ENCODE measurements at regions not wholly inside any gene's neighbourhood (a gene's known extent, or its start where the extent isn't known, plus 50 kb on each side); places are given as distances from the start of the nearest gene placed in this dataset.

DNA sequence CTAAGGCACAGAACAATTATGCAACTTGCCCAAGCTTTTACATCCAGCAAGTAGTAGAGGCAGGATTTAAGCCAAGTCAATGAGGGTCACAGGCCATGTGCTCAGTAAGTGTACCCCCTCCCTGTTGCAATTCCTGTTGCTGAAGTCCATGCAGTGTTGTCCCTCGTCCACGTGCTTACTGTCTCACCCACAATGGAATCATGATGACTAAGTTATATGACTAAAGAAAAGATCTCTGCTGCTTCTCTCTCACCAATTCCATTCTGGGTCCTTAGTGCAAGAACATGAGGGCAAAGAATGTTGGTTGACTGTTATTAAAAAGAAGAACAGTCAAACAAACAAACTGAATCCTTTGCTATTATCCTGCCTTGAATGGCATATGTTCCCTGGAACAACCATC, 233.6 kb upstream of the SLC24A2 start:
- Histone ChIP-seq H3K27ac (replicated peaks; ENCODE audit: low read length) (no peak overlapping the region), H3K23ac (ENCODE audit: low read depth, low read length, poor library complexity) (no peak overlapping the region), H3K9ac (ENCODE audit: low read depth, low read length, poor library complexity) (no peak overlapping the region), H2AK5ac (ENCODE audit: low read depth, low read length) (no peak overlapping the region), H3K4me1 (ENCODE audit: control insufficient read depth in 2 of 2, insufficient read depth in 1 of 2, low read depth in 1 of 2, low read length in 2 of 2) (no peaks in the 10 kb centered on the region), H3K79me1 (ENCODE audit: low read depth, low read length) (no peaks in the 10 kb centered on the region), H3K36me3 (replicated peaks in 1 of 2; ENCODE audit: control insufficient read depth in 2 of 2, insufficient read depth in 2 of 2, low read length in 2 of 2) (no peaks in the 10 kb centered on the region), H4K8ac (ENCODE audit: low read depth, low read length) (no peak overlapping the region), H3K9me3 (replicated peaks in 1 of 2; ENCODE audit: control insufficient read depth in 2 of 2, insufficient read depth in 1 of 2, low read depth in 1 of 2, low read length in 2 of 2) (no peaks in the 10 kb centered on the region), H4K91ac (ENCODE audit: low read depth, low read length, poor library complexity) (no peak overlapping the region), H2BK5ac (ENCODE audit: low read length) (no peak overlapping the region), H3K4ac (ENCODE audit: low read length) (no peak overlapping the region), H3K27me3 (ENCODE audit: control insufficient read depth in 3 of 3, insufficient read depth in 3 of 3, low read depth in 1 of 3, low read length in 3 of 3) (no peaks in the 10 kb centered on the region), H2BK12ac (ENCODE audit: low read length) (no peak overlapping the region), H2BK15ac (ENCODE audit: low read length) (no peak overlapping the region), H3K4me2 (ENCODE audit: insufficient read depth, low read length, poor library complexity, severe bottlenecking) (no peak overlapping the region), H3K14ac (ENCODE audit: low read length) (no peak overlapping the region), H2AFZ (ENCODE audit: low read length) (no peak overlapping the region), H2BK120ac (ENCODE audit: low read depth, low read length) (no peak overlapping the region), H3K18ac (ENCODE audit: low read length) (no peak overlapping the region), H3K4me3 (ENCODE audit: low read length in 2 of 2) (no peak overlapping the region)
- WGBS, 2 donors (ENCODE audit: extremely low coverage in 2 of 2, insufficient read length in 2 of 2, insufficient replicate concordance in 1 of 2): no CpG with 5 or more reads among the region's 2 CpGs
- no peak for DNase-seq (ENCODE audit: low spot score)

DNA sequence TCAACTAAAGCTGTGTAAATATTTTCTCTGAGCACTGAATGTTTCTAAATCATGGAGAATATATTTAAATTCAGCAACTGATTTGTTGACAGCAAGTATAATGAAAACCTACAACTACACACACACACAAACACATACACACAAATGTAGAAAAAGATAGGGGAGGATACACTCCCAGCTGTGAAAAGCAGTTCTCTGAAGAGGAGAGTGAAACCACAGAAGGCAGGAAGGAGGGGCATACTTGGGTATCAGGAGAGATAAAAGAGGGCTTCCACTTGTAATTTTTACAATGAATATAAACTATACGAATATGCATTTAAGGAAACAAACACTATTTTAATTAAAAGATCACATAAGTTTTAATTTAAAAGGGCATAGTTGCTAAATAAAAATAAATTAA, 227.8 kb upstream of the SLC24A2 start:
- no peak overlapping the region for H3K4me3 ChIP-seq (ENCODE audit: low read length in 2 of 2)
- no peaks in the 10 kb centered on the region for H3K79me1 ChIP-seq (ENCODE audit: low read depth, low read length)
- H2BK120ac ChIP-seq (ENCODE audit: low read depth, low read length): no peak overlapping the region
- H4K91ac ChIP-seq (ENCODE audit: low read depth, low read length, poor library complexity): no peak overlapping the region
- H3K36me3 ChIP-seq (replicated peaks in 1 of 2; ENCODE audit: control insufficient read depth in 2 of 2, insufficient read depth in 2 of 2, low read length in 2 of 2): no peaks in the 10 kb centered on the region
- no peaks in the 10 kb centered on the region for H3K4me1 ChIP-seq (ENCODE audit: control insufficient read depth in 2 of 2, insufficient read depth in 1 of 2, low read depth in 1 of 2, low read length in 2 of 2)
- no peak overlapping the region for H2AFZ ChIP-seq (ENCODE audit: low read length)
- H2BK15ac ChIP-seq (ENCODE audit: low read length): no peak overlapping the region
- DNase-seq (ENCODE audit: low spot score): no peak
- no peak overlapping the region for H3K4me2 ChIP-seq (ENCODE audit: insufficient read depth, low read length, poor library complexity, severe bottlenecking)
- H3K9me3 ChIP-seq (replicated peaks in 1 of 2; ENCODE audit: control insufficient read depth in 2 of 2, insufficient read depth in 1 of 2, low read depth in 1 of 2, low read length in 2 of 2): no peaks in the 10 kb centered on the region
- H3K23ac ChIP-seq (ENCODE audit: low read depth, low read length, poor library complexity): no peak overlapping the region
- H3K27ac ChIP-seq (replicated peaks; ENCODE audit: low read length): no peak overlapping the region
- no peaks in the 10 kb centered on the region for H3K27me3 ChIP-seq (ENCODE audit: control insufficient read depth in 3 of 3, insufficient read depth in 3 of 3, low read depth in 1 of 3, low read length in 3 of 3)
- H3K4ac ChIP-seq (ENCODE audit: low read length): no peak overlapping the region
- no peak overlapping the region for H2BK5ac ChIP-seq (ENCODE audit: low read length)
- H4K8ac ChIP-seq (ENCODE audit: low read depth, low read length): no peak overlapping the region
- no CpG with 5 or more reads among the region's 1 CpG for WGBS, 2 donors (ENCODE audit: extremely low coverage in 2 of 2, insufficient read length in 2 of 2, insufficient replicate concordance in 1 of 2)
- no peak overlapping the region for H2BK12ac ChIP-seq (ENCODE audit: low read length)
- H3K14ac ChIP-seq (ENCODE audit: low read length): no peak overlapping the region
- no peak overlapping the region for H3K9ac ChIP-seq (ENCODE audit: low read depth, low read length, poor library complexity)
- no peak overlapping the region for H3K18ac ChIP-seq (ENCODE audit: low read length)
- no peak overlapping the region for H2AK5ac ChIP-seq (ENCODE audit: low read depth, low read length)

DNA sequence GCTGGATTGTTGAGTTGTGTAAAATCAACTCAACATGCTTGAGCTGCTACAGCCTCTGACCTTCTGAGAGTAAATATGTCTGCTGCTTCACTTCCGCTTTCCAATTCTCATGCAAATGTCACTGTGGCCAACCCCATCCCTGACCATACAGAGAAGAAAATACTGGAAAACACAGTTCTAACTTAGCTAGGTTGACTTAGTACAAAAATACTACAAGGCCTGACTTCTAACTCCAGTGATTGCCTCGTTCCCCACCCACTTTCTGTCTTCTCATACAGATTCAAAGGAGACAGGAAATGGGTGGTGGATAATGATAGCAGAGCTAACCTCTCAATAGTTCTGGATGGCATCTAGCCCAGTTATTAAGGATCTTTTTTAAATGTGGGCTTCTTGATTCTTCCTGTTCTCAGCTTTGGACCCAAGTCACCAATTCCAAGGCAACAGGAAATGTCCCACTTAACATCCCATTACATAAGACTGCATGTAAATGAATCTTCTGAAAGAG, 226.6 kb upstream of the SLC24A2 start:
- no peak overlapping the region for H3K9ac ChIP-seq (ENCODE audit: low read depth, low read length, poor library complexity)
- no peaks in the 10 kb centered on the region for H3K27me3 ChIP-seq (ENCODE audit: control insufficient read depth in 3 of 3, insufficient read depth in 3 of 3, low read depth in 1 of 3, low read length in 3 of 3)
- DNase-seq (ENCODE audit: low spot score): no peak
- no peak overlapping the region for H2BK12ac ChIP-seq (ENCODE audit: low read length)
- no peak overlapping the region for H2AK5ac ChIP-seq (ENCODE audit: low read depth, low read length)
- H2BK5ac ChIP-seq (ENCODE audit: low read length): no peak overlapping the region
- no peak overlapping the region for H3K23ac ChIP-seq (ENCODE audit: low read depth, low read length, poor library complexity)
- no peak overlapping the region for H3K14ac ChIP-seq (ENCODE audit: low read length)
- H2BK120ac ChIP-seq (ENCODE audit: low read depth, low read length): no peak overlapping the region
- no peak overlapping the region for H4K8ac ChIP-seq (ENCODE audit: low read depth, low read length)
- no peaks in the 10 kb centered on the region for H3K36me3 ChIP-seq (replicated peaks in 1 of 2; ENCODE audit: control insufficient read depth in 2 of 2, insufficient read depth in 2 of 2, low read length in 2 of 2)
- H3K79me1 ChIP-seq (ENCODE audit: low read depth, low read length): no peaks in the 10 kb centered on the region
- no peak overlapping the region for H2BK15ac ChIP-seq (ENCODE audit: low read length)
- no peaks in the 10 kb centered on the region for H3K9me3 ChIP-seq (replicated peaks in 1 of 2; ENCODE audit: control insufficient read depth in 2 of 2, insufficient read depth in 1 of 2, low read depth in 1 of 2, low read length in 2 of 2)
- H2AFZ ChIP-seq (ENCODE audit: low read length): peak overlapping the region; percentile 34
- H3K4ac ChIP-seq (ENCODE audit: low read length): no peak overlapping the region
- H3K18ac ChIP-seq (ENCODE audit: low read length): no peak overlapping the region
- no peaks in the 10 kb centered on the region for H3K4me1 ChIP-seq (ENCODE audit: control insufficient read depth in 2 of 2, insufficient read depth in 1 of 2, low read depth in 1 of 2, low read length in 2 of 2)
- H3K4me2 ChIP-seq (ENCODE audit: insufficient read depth, low read length, poor library complexity, severe bottlenecking): no peak overlapping the region
- no peak overlapping the region for H4K91ac ChIP-seq (ENCODE audit: low read depth, low read length, poor library complexity)
- no peak overlapping the region for H3K4me3 ChIP-seq (ENCODE audit: low read length in 2 of 2)
- no CpG with 5 or more reads among the region's 2 CpGs for WGBS, 2 donors (ENCODE audit: extremely low coverage in 2 of 2, insufficient read length in 2 of 2, insufficient replicate concordance in 1 of 2)
- H3K27ac ChIP-seq (replicated peaks; ENCODE audit: low read length): no peak overlapping the region

DNA sequence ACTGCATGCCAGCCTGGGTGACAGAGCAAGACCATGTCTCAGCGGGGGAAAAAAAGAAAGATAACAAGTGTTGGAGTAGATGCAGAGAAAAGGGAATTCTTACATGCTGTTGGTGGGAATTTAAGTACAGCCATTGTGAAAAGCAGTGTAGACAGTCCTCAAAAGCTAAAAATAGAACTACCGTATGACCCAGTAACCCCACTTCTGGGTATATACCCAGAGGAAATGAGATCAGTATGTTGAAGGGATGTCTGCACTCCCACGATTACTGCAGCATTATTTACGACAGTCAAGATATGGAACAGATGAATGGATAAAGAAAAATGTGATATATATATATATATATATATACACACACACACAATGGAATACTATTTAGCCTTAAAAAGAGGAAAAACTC, 225.3 kb upstream of the SLC24A2 start:
- H2BK12ac ChIP-seq (ENCODE audit: low read length): no peak overlapping the region
- no peak overlapping the region for H4K91ac ChIP-seq (ENCODE audit: low read depth, low read length, poor library complexity)
- H2AFZ ChIP-seq (ENCODE audit: low read length): no peak overlapping the region
- H3K79me1 ChIP-seq (ENCODE audit: low read depth, low read length): no peaks in the 10 kb centered on the region
- H3K4me1 ChIP-seq (ENCODE audit: control insufficient read depth in 2 of 2, insufficient read depth in 1 of 2, low read depth in 1 of 2, low read length in 2 of 2): no peaks in the 10 kb centered on the region
- no peak overlapping the region for H3K4me2 ChIP-seq (ENCODE audit: insufficient read depth, low read length, poor library complexity, severe bottlenecking)
- H3K4me3 ChIP-seq (ENCODE audit: low read length in 2 of 2): no peak overlapping the region
- H2BK120ac ChIP-seq (ENCODE audit: low read depth, low read length): no peak overlapping the region
- no peaks in the 10 kb centered on the region for H3K27me3 ChIP-seq (ENCODE audit: control insufficient read depth in 3 of 3, insufficient read depth in 3 of 3, low read depth in 1 of 3, low read length in 3 of 3)
- H3K18ac ChIP-seq (ENCODE audit: low read length): no peak overlapping the region
- no peak overlapping the region for H3K23ac ChIP-seq (ENCODE audit: low read depth, low read length, poor library complexity)
- no peak overlapping the region for H4K8ac ChIP-seq (ENCODE audit: low read depth, low read length)
- no peaks in the 10 kb centered on the region for H3K36me3 ChIP-seq (replicated peaks in 1 of 2; ENCODE audit: control insufficient read depth in 2 of 2, insufficient read depth in 2 of 2, low read length in 2 of 2)
- no peak overlapping the region for H3K9ac ChIP-seq (ENCODE audit: low read depth, low read length, poor library complexity)
- DNase-seq (ENCODE audit: low spot score): no peak
- H2AK5ac ChIP-seq (ENCODE audit: low read depth, low read length): no peak overlapping the region
- no peaks in the 10 kb centered on the region for H3K9me3 ChIP-seq (replicated peaks in 1 of 2; ENCODE audit: control insufficient read depth in 2 of 2, insufficient read depth in 1 of 2, low read depth in 1 of 2, low read length in 2 of 2)
- no peak overlapping the region for H3K27ac ChIP-seq (replicated peaks; ENCODE audit: low read length)
- H3K14ac ChIP-seq (ENCODE audit: low read length): no peak overlapping the region
- no peak overlapping the region for H3K4ac ChIP-seq (ENCODE audit: low read length)
- no peak overlapping the region for H2BK5ac ChIP-seq (ENCODE audit: low read length)
- no peak overlapping the region for H2BK15ac ChIP-seq (ENCODE audit: low read length)
- no CpG with 5 or more reads among the region's 4 CpGs for WGBS, 2 donors (ENCODE audit: extremely low coverage in 2 of 2, insufficient read length in 2 of 2, insufficient replicate concordance in 1 of 2)

Data from neuronal stem cell (in vitro differentiated cells).